ENCODE measurements at regions not wholly inside any gene's neighbourhood (a gene's known extent, or its start where the extent isn't known, plus 50 kb on each side); places are given as distances from the start of the nearest gene placed in this dataset.

DNA sequence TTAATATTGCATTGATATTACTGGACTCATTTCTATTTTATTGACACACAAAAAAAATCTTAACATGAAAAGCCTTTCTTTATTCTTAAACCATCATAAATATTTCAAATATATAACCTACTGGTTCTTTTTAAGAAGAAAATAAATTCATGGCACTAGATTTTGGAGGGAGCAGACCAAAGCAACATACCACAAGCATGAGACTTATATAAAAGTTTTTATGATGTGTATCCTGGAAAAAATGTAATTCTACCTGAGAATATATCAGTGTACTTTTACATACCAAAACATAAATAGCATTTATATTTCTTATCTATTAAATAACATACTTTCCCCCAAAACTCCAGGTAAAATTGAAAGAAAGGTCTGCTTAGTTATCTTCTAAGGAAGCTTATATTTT is 508.2 kb upstream of the SEMA3D start:
- Histone ChIP-seq H3K27ac (no peak overlapping the region), H3K4me3 (no peak overlapping the region), H3K27me3 (no peaks in the 10 kb centered on the region), H3K9me3 (no peaks in the 10 kb centered on the region), H3K4me1 (no peaks in the 10 kb centered on the region), H3K36me3 (peaks cover 3% of the 10 kb centered on the region)
- intact Hi-C loops (cut with DNase I; ENCODE audit: low total_unique reads), result no loop called here
- DNase-seq (ENCODE audit: low spot score in 2 of 2), result no peak
- TF ChIP-seq POLR2AphosphoS5 (IDR thresholded peaks at IDR 0.05) (no peak), POLR2A (IDR thresholded peaks at IDR 0.05) (no peak)
- TF ChIP-seq, protein P1, sequence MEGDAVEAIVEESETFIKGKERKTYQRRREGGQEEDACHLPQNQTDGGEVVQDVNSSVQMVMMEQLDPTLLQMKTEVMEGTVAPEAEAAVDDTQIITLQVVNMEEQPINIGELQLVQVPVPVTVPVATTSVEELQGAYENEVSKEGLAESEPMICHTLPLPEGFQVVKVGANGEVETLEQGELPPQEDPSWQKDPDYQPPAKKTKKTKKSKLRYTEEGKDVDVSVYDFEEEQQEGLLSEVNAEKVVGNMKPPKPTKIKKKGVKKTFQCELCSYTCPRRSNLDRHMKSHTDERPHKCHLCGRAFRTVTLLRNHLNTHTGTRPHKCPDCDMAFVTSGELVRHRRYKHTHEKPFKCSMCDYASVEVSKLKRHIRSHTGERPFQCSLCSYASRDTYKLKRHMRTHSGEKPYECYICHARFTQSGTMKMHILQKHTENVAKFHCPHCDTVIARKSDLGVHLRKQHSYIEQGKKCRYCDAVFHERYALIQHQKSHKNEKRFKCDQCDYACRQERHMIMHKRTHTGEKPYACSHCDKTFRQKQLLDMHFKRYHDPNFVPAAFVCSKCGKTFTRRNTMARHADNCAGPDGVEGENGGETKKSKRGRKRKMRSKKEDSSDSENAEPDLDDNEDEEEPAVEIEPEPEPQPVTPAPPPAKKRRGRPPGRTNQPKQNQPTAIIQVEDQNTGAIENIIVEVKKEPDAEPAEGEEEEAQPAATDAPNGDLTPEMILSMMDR (IDR thresholded peaks at IDR 0.05), result no peak

DNA sequence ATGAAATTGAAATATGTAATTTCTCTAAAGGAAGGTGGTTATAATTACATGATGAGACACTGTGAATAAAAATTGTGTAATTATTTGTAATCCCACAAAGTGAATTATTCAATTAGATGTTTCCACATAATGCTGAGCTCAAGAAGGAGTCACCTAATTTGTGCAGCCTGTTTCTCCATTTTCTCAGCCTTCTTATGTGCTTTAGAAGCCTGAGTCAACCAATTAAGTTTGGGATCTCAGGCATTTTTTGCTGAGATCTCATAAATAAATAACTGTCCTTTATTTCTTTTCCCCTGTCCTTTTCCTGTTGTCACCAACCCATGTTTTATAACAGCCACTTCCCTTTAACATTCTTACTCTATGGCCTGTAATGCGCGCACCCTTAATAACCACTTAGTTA is 506.5 kb upstream of the SEMA3D start:
- Histone ChIP-seq H3K4me3 (no peak overlapping the region), H3K36me3 (peaks cover 3% of the 10 kb centered on the region), H3K27me3 (no peaks in the 10 kb centered on the region), H3K9me3 (no peaks in the 10 kb centered on the region), H3K27ac (no peak overlapping the region), H3K4me1 (no peaks in the 10 kb centered on the region)
- TF ChIP-seq POLR2AphosphoS5 (IDR thresholded peaks at IDR 0.05) (no peak), POLR2A (IDR thresholded peaks at IDR 0.05) (no peak)
- TF ChIP-seq, protein P1 (IDR thresholded peaks at IDR 0.05), result no peak
- DNase-seq (ENCODE audit: low spot score in 2 of 2), result no peak
- intact Hi-C loops (cut with DNase I; ENCODE audit: low total_unique reads), result no loop called here

DNA sequence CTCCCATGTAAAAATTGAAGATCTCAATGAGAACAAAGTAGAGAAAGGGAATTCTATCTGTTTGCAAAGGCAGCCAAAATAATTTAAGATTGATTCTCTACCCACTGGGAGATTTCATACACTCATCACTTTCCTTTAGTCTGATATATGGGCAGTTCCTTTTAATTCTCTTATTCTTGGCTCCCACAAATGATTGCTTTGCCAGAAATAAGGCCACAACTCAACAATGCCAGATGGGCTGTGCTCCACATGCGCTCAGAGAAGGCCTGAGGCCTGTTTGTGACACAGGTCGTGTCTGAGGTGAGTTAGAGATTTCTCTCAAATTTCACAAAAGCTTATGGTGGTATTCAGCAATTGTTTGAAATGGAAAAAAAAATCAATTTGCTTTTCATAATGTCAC is 501.9 kb upstream of the SEMA3D start:
- Histone ChIP-seq H3K27ac (no peak overlapping the region), H3K4me1 (no peaks in the 10 kb centered on the region), H3K9me3 (no peaks in the 10 kb centered on the region), H3K36me3 (no peaks in the 10 kb centered on the region), H3K4me3 (no peak overlapping the region), H3K27me3 (no peaks in the 10 kb centered on the region)
- TF ChIP-seq, protein P1 (IDR thresholded peaks at IDR 0.05), result no peak
- no peak for TF ChIP-seq POLR2AphosphoS5 (IDR thresholded peaks at IDR 0.05)
- TF ChIP-seq POLR2A (IDR thresholded peaks at IDR 0.05), result no peak
- intact Hi-C loops (cut with DNase I; ENCODE audit: low total_unique reads), result no loop called here
- DNase-seq (ENCODE audit: low spot score in 2 of 2), result no peak

DNA sequence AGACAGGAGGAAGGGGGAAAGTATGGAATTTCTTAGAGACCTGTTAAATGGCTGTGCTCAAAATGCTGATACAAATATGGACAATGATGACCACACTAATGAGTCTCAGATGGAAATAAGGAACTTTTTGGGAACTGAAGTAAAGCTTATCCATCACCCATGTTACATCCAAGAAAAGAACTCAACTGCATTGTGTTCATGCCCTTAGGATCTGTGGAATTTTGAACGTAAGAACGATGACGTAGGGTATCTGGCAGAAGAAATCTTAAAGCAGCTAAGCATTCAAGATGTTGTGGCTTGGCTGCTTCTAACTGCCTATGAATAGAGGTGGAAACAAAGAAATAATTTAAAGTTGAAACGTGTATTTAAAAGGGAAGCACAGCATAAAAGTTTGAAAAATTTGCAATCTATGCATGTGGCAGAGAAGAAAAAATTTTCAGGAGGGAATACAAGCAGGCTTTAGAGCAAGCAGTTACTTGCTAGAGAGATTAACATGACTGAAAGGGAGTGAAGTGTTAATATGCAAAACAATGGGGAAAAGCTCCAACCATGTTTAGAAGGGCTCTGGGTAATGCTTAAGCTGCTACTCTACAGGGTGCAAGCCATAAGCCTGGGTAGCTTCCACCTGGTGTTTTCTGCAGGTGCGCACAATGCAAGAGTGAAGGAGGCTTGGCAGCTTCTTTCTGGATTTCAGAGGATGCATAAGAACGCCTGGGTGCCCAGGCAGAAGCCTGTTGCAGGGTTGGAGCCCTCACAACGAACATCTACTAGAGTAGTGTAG is 499.7 kb upstream of the SEMA3D start:
- TF ChIP-seq POLR2AphosphoS5 (IDR thresholded peaks at IDR 0.05) (no peak), POLR2A (IDR thresholded peaks at IDR 0.05) (no peak)
- TF ChIP-seq, protein P1 (IDR thresholded peaks at IDR 0.05), result no peak
- Histone ChIP-seq H3K4me3 (no peak overlapping the region), H3K9me3 (no peaks in the 10 kb centered on the region), H3K27ac (no peak overlapping the region), H3K4me1 (no peaks in the 10 kb centered on the region), H3K36me3 (no peaks in the 10 kb centered on the region), H3K27me3 (no peaks in the 10 kb centered on the region)
- intact Hi-C loops (cut with DNase I; ENCODE audit: low total_unique reads), result no loop called here
- DNase-seq (ENCODE audit: low spot score in 2 of 2), result no peak

DNA sequence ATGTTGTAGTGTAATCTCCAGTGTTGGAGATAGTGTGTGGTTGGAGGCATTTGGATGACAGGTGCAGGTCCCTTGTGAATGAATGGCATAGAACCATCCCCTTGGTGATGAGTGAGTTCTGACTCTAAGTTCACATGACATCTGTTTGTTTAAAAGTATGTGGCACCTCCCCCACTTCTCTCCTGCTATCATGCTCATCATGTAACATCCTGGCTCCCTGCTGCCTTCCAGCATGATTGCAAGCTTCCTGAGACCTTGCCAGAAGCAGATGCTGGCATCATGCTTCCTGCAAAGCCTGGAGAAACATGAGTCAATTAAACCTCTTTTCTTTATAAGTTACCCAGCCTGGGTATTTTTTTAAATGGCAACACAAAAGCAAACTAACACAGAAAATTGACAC is 499.0 kb upstream of the SEMA3D start:
- H3K9me3 ChIP-seq, result no peaks in the 10 kb centered on the region
- intact Hi-C loops (cut with DNase I; ENCODE audit: low total_unique reads), result no loop called here
- H3K27me3 ChIP-seq, result no peaks in the 10 kb centered on the region
- H3K36me3 ChIP-seq, result no peaks in the 10 kb centered on the region
- no peak for DNase-seq (ENCODE audit: low spot score in 2 of 2)
- H3K4me3 ChIP-seq, result no peak overlapping the region
- no peak for TF ChIP-seq POLR2AphosphoS5 (IDR thresholded peaks at IDR 0.05)
- no peak for TF ChIP-seq POLR2A (IDR thresholded peaks at IDR 0.05)
- TF ChIP-seq, protein P1 (IDR thresholded peaks at IDR 0.05), result no peak
- no peak overlapping the region for H3K27ac ChIP-seq
- H3K4me1 ChIP-seq, result no peaks in the 10 kb centered on the region

All from breast epithelium (tissue), 4 donors.